GM12878 (cell line): ENCODE measurements at regions not wholly inside any gene's neighbourhood (a gene's known extent, or its start where the extent isn't known, plus 50 kb on each side); places are given as distances from the start of the nearest gene placed in this dataset.

Experiments
- RAD21 ChIP-seq: IDR thresholded peaks from 2 replicates; pipeline ENCODE4 v1.6.1; 2011; ENCODE audit warnings: mild to moderate bottlenecking, low read depth, low read length, moderate library complexity; ENCODE audit not compliant: insufficient read depth
- TAF1 ChIP-seq: IDR thresholded peaks from 2 replicates; pipeline ENCODE4 v1.6.1; 2011; ENCODE audit warnings: mild to moderate bottlenecking, low read depth, low read length, borderline replicate concordance
- TCF12 ChIP-seq: IDR thresholded peaks from 2 replicates; pipeline ENCODE4 v1.6.1; 2011; ENCODE audit warnings: low read depth, mild to moderate bottlenecking, low read length
- TF ChIP-seq, protein P1 (sequence below): IDR thresholded peaks from 2 replicates; pipeline ENCODE4 v1.6.1; 2012; ENCODE audit warnings: mild to moderate bottlenecking, low read depth, low read length
- TF ChIP-seq, protein P2 (sequence below): IDR thresholded peaks from 2 replicates; pipeline ENCODE4 v1.6.1; 2011; ENCODE audit warnings: mild to moderate bottlenecking, low read depth, low read length, moderate library complexity; ENCODE audit not compliant: insufficient replicate concordance
- TF ChIP-seq, protein P3 (sequence below), 3 experiments: IDR thresholded peaks in 2 of 3; conservative IDR thresholded peaks in 1 of 3; 2 replicates each; pipeline ENCODE4 v1.5.1; 2011; ENCODE audit warnings: low read depth in 3 of 3, low read length in 3 of 3, mild to moderate bottlenecking in 3 of 3, control low read depth in 2 of 3, moderate library complexity in 2 of 3, inconsistent platforms in 1 of 3, mixed read lengths in 1 of 3; ENCODE audit not compliant: control insufficient read depth in 2 of 3, insufficient read depth in 1 of 3; ENCODE audit errors: extremely low read depth in 1 of 3
- TF ChIP-seq, protein P4 (sequence below): IDR thresholded peaks from 2 replicates; pipeline ENCODE4 v1.6.1; 2011; ENCODE audit warnings: low read depth, low read length, improper control_type of control experiment, borderline replicate concordance
- TF ChIP-seq, protein P5 (sequence below): IDR thresholded peaks from 2 replicates; pipeline ENCODE4 v1.6.1; 2011; ENCODE audit warnings: low read depth, mild to moderate bottlenecking, low read length, moderate library complexity, borderline replicate concordance; ENCODE audit errors: extremely low read depth
- TF ChIP-seq, protein P6 (sequence below): fragments of 150-350 bp; IDR thresholded peaks from 2 replicates; pipeline ENCODE4 v1.6.1; 2014; ENCODE audit warnings: mild to moderate bottlenecking, low read depth, low read length

GRCh38 chr1:13892671-13893325 lies 192.8 kb downstream of the PRDM2 start:
- TF ChIP-seq, protein P1, sequence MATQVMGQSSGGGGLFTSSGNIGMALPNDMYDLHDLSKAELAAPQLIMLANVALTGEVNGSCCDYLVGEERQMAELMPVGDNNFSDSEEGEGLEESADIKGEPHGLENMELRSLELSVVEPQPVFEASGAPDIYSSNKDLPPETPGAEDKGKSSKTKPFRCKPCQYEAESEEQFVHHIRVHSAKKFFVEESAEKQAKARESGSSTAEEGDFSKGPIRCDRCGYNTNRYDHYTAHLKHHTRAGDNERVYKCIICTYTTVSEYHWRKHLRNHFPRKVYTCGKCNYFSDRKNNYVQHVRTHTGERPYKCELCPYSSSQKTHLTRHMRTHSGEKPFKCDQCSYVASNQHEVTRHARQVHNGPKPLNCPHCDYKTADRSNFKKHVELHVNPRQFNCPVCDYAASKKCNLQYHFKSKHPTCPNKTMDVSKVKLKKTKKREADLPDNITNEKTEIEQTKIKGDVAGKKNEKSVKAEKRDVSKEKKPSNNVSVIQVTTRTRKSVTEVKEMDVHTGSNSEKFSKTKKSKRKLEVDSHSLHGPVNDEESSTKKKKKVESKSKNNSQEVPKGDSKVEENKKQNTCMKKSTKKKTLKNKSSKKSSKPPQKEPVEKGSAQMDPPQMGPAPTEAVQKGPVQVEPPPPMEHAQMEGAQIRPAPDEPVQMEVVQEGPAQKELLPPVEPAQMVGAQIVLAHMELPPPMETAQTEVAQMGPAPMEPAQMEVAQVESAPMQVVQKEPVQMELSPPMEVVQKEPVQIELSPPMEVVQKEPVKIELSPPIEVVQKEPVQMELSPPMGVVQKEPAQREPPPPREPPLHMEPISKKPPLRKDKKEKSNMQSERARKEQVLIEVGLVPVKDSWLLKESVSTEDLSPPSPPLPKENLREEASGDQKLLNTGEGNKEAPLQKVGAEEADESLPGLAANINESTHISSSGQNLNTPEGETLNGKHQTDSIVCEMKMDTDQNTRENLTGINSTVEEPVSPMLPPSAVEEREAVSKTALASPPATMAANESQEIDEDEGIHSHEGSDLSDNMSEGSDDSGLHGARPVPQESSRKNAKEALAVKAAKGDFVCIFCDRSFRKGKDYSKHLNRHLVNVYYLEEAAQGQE: no peak
- TF ChIP-seq, protein P2, sequence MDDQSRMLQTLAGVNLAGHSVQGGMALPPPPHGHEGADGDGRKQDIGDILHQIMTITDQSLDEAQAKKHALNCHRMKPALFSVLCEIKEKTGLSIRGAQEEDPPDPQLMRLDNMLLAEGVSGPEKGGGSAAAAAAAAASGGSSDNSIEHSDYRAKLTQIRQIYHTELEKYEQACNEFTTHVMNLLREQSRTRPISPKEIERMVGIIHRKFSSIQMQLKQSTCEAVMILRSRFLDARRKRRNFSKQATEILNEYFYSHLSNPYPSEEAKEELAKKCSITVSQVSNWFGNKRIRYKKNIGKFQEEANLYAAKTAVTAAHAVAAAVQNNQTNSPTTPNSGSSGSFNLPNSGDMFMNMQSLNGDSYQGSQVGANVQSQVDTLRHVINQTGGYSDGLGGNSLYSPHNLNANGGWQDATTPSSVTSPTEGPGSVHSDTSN: no peak
- TF ChIP-seq, protein P3, sequence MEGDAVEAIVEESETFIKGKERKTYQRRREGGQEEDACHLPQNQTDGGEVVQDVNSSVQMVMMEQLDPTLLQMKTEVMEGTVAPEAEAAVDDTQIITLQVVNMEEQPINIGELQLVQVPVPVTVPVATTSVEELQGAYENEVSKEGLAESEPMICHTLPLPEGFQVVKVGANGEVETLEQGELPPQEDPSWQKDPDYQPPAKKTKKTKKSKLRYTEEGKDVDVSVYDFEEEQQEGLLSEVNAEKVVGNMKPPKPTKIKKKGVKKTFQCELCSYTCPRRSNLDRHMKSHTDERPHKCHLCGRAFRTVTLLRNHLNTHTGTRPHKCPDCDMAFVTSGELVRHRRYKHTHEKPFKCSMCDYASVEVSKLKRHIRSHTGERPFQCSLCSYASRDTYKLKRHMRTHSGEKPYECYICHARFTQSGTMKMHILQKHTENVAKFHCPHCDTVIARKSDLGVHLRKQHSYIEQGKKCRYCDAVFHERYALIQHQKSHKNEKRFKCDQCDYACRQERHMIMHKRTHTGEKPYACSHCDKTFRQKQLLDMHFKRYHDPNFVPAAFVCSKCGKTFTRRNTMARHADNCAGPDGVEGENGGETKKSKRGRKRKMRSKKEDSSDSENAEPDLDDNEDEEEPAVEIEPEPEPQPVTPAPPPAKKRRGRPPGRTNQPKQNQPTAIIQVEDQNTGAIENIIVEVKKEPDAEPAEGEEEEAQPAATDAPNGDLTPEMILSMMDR (IDR thresholded peaks at IDR 0.05 in 2 of 3, conservative IDR thresholded peaks at IDR 0.05 in 1 of 3; ENCODE audit: control insufficient read depth in 2 of 3, extremely low read depth in 1 of 3, insufficient read depth in 1 of 3, low read depth in 3 of 3, low read length in 3 of 3): no peak
- TF ChIP-seq, protein P4, sequence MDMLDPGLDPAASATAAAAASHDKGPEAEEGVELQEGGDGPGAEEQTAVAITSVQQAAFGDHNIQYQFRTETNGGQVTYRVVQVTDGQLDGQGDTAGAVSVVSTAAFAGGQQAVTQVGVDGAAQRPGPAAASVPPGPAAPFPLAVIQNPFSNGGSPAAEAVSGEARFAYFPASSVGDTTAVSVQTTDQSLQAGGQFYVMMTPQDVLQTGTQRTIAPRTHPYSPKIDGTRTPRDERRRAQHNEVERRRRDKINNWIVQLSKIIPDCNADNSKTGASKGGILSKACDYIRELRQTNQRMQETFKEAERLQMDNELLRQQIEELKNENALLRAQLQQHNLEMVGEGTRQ: no peak
- TF ChIP-seq TAF1 (no peak), TCF12 (no peak), RAD21 (no peak)
- TF ChIP-seq, protein P5, sequence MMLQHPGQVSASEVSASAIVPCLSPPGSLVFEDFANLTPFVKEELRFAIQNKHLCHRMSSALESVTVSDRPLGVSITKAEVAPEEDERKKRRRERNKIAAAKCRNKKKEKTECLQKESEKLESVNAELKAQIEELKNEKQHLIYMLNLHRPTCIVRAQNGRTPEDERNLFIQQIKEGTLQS: no peak
- TF ChIP-seq, protein P6, sequence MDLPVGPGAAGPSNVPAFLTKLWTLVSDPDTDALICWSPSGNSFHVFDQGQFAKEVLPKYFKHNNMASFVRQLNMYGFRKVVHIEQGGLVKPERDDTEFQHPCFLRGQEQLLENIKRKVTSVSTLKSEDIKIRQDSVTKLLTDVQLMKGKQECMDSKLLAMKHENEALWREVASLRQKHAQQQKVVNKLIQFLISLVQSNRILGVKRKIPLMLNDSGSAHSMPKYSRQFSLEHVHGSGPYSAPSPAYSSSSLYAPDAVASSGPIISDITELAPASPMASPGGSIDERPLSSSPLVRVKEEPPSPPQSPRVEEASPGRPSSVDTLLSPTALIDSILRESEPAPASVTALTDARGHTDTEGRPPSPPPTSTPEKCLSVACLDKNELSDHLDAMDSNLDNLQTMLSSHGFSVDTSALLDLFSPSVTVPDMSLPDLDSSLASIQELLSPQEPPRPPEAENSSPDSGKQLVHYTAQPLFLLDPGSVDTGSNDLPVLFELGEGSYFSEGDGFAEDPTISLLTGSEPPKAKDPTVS: no peak
